ENCODE measurements at regions not wholly inside any gene's neighbourhood (a gene's known extent, or its start where the extent isn't known, plus 50 kb on each side); places are given as distances from the start of the nearest gene placed in this dataset.
"Not testable (repeated sequence)": the region's sequence is repeated elsewhere in the genome, so short reads cannot be mapped to it uniquely, and the experiment has no call there.

DNA sequence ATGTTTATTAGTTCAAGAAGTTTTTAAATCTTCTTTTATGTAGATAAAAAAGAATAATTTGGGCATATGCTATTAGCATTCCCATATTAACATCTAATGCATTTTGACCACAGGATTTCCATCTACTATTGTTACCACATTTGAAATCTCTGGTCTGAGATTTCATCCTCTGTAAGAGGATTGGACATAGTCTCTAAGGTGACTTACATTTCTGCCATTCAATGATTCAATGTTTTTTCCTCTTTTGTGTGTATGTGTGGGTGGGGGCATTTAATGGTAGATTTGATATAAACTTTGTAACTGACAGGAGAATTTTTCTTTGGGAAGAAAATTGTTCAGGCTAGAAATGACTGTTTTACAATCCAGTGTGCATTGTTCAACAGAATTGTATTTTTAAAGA is 307.3 kb upstream of the RBMS3 start:
- DNase-seq = no peak

DNA sequence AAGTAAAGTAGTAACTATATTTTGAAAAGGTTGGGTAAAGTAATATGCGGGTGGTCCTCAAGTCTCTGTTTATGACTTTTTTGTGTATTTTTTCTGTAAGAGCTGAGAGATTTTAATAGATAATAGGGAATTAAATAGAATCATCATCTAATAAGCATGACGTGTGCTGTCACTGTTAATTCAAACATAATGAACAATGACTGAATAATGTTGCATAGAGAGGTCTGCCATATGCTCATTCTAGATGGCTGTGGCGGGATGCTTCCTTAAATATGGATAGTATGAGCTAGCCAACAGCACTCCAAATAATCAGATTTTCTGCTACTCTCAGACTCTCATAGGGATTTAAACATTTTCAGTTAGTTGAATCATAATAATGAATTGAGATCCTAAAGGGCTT is 302.8 kb upstream of the RBMS3 start:
- no peak for DNase-seq

DNA sequence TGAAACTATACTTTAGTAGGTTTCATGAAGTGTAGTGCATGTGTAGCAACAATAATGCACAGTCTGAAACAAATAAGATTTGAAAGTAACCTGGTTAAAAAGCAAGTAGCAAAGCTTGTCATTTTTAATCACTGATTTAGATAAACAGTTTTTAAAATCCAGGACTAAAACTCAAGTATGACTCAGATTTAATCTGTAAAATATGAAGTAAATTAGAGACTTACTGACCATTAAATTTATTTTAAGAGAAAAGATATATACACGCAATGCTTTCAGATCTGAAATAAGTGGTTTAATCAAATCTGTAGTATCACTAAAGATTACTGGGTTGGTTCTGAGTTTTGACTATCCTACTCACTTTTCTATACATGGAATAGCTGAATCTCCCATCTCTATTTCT is 300.7 kb upstream of the RBMS3 start:
- no peak for DNase-seq

DNA sequence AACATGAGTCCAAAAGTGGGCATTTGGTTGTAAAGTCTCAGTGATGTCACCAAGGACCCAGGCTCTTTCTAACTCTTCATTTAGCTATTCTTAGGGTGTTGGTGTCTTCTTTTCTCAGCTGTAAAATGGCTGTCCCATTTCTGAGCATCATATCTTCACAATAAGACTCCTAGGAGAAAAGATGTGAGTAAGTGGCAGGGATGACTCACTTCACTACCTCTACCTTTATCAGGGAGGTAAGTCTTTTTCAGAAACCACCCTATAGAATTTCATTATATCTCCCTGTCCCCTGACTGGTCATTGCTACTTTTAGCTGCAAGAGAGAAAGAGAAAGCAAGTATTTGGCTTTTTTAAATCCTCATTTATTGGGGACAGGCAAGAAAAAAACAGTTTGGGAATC is 300.2 kb upstream of the RBMS3 start:
- DNase-seq = no peak

DNA sequence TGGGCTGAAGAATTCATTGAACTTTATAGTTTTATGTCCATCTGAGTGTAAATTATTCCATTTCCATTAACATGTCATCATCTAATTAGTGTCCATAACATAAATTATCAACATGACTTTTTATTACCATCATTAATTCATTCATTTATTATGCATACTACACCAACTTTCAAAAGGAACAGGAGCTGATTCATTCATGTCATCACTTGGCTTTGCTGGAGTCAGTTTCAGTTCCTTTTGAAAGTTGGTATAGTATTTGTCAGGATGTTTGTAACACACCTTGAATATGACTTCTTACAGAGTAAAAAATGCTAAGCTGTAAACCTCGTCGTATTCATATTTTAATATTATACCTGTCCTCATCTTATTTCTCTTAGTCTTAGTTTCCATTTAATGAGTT is 298.0 kb upstream of the RBMS3 start:
- DNase-seq = no peak

DNA sequence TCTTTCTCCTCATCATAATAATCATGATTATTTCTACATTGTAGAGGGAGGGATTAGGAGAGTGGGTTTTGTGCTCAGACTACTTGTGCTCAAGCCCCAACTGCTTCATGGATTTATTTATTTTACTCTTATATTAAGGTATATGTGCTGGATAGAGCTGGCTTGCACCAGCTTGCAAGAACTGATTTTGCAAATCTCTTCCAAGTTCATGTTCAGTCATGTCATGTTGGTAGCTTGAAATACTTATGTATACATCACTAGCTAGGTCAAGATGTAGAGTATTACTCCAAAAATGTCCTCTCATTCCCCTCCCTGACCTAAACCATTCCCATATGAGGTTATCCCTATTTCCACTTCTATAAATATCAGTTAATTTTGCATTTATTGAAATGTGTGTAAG is 293.9 kb upstream of the RBMS3 start:
- DNase-seq = no peak

DNA sequence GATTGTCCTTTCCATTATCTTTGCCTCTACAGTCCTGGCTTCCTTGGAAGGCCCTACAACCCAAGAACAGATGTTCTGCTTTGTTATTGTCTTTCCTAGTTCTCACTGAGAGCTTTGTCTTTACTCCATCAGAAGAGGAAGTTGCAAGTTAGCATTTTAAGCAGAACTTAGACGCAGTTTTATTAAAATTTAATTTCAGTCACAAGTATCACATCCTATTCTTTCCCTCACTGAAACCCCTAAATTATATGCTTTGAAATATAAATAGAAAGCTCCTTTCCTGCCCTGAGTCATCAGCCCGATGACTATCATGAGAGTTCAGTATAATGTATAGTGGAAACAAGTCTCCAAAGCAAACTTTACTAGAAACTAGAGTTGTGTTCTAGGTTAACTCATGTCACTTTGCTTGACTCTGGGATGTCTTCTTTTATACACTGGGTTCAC is 291.2 kb upstream of the RBMS3 start:
- no peak for DNase-seq

DNA sequence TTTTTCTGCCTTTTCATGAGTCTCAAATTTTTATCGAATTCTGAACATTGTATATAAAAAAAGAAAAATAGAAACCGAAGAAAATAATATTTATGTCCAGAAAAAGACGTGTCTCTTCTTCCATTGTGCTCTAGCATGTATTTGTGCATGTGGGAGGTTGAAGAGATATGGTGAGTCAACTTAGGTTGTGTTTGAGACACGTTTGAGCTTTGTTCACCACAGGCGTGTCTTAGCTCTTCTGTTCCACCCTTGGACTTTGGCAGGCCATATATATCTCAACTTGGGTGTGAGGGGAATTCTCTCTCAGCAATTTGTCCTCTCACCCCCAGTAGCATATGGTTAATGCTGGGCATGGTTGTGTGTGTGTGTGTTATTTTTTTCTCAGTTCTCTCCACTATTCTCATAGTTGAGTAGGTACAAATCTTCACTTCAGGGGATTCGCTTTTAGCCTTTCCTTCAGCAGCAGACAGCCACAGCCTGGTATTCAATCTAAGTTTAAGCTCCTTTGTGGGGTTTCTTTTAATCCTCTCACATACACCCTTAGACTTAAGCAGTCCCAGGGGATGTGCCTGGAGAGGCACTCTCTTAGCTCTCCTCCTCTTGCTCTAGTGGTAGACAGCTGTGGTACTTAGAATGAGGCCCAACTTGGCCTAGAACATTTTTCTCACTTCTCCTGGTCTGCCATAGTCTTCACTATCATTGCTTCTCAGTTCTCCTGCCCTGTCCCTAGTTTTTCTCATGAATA is 286.5 kb upstream of the RBMS3 start:
- DNase-seq = no peak

DNA sequence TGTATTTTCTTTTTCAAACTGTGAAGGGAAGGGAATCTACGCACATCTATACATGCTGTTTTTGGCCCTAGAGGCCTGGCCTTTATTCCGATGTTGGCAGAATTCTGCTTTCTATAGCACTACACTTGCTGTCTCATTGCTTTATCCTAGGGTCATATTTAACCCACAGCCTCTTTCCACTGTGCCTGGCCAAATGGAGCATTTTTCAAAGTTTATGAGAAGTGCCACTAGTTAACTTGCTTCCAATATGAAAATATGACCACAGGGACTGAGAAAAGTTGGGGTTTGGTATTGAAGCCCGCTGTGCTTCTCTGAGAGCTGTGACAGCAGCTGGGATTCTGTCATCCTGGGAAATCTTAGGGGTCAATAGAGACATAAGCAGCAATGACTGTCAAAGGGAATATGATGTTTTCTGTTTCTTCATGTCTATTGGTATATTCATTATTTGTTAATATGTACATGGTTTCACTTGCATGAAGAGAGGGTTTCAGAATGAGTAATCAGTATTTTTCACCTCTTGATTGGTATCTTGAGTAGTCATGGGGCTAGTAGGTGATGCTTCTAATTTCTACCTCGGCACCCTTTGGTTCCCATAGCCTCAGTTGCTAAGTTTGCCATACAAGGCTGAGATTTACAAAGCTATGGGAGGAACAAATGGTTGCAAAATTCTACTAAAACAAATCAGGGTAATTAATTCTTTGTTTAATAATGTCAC is 275.8 kb upstream of the RBMS3 start:
- no peak for DNase-seq

DNA sequence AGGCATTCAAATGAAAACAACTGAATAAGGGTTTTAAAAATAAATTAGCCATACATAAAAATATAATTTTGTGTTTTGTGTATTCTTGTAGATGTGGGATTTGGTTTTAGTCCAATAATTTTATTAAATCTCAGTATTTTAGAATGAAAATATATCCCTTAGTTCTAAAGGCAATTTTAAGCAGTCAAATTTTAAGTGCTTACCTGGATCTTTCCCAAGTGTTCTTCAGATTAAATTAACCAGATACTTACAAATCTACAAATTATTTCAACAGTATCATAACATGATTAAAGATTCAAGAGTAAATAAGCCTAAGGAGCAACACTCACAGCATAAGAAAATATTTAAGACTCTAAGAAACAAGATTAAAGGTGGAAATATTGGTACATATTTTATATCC is 275.0 kb upstream of the RBMS3 start:
- DNase-seq = no peak

DNA sequence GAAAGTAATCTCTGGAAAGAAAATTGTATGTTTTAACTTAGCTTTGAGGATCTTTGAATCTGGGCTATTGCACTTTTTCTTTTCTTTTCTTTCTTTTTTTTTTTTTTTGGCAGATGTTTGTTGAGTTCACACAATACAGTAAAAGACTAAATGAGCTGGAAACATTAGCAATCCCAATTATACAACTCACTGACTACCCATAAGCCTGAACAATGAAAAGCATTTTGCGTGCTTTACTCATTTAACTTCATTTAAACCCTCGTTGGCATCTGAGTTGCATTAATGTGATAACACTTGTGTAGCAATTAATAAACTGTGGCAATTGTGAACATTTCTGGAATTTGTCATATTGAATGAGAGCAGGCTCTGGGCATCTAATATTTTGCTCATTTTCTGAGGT is 269.4 kb upstream of the RBMS3 start:
- no peak for DNase-seq

DNA sequence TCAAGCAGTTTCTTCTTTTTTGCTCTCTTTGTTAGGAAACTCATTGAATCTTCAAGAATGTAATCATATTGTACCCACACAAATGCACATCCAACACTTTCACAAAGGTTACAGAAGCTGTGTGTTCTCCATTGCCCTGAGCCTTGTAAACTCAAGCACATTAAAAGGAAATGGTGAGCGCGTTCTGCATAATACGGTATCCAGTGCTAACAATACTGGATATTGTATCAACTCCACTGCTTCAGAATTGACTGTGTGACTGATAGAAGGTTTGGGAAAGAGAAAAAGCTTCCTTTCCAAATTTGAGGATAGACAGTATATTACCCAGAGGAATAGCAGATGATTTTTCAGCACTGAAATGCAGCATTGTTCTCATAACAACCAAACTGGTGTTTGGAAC is 268.9 kb upstream of the RBMS3 start:
- DNase-seq = no peak

DNA sequence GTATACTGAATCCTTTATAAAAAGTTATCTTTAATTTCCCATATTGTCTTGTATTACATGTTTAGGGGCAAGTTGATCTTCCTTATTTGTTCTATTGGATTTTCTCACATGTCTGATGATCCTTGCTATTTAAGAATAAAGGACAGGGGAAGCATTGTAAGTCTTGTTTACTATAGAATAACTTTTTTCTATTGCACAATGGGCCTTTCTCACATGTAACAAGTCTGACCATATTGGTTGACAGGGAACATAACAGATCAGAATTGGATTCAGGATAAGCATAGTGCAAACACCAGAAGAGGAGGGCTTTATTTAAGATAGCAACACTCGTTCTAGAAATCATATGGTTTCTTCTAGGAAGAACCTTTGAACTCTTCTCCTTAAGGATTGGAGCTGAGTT is 257.9 kb upstream of the RBMS3 start:
- DNase-seq = no peak

DNA sequence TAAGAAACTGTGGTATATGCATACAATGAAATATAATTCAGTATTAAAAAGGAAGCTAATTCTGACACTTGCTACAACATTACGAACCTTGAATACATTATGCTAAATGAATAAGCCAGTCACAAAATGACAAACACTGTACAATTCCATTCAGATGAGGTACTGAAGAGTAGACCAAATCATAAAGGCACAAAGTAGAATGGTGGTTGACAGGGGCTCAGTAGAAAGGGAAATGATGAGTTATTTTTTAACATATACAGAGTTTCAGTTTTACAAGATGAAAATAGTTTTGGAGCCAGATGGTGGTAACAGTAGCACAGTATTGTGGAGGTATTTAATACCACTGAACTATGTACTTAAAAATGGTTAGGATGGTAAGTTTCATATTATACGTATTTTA is 254.6 kb upstream of the RBMS3 start:
- DNase-seq = no peak

DNA sequence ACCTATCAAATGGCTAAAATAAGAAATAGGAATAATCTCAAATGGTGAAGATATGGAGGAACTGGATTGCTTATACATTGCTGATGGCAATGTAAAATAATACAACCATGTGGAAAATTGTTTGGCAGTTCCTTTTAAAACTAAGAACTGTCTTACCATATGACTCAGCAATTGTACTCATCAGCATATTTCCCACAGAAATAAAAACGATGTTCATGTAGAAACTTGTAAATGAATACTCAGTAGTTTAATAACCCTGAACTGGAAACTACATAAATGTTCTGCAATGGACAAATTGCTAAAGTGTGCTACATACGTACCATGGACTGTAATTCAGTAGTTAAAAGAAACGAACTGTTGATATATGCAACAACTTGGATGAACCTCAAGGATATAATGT is 253.9 kb upstream of the RBMS3 start:
- no peak for DNase-seq

DNA sequence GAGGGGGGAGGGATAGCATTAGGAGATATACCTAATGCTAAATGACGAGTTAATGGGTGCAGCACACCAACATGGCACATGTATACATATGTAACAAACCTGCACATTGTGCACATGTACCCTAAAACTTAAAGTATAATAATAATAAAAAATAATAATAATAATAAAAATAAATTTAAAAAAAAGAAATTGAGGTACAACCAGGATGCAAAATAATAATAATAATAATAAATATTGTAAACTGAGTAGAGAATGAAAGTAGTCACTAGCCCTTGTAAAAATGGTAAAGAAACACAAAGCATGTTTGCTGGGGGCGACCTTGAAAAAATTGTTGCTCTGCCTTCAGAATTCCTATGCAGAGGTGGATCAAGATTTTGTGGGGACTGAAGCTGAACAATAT is 249.7 kb upstream of the RBMS3 start:
- DNase-seq = not testable (repeated sequence)

DNA sequence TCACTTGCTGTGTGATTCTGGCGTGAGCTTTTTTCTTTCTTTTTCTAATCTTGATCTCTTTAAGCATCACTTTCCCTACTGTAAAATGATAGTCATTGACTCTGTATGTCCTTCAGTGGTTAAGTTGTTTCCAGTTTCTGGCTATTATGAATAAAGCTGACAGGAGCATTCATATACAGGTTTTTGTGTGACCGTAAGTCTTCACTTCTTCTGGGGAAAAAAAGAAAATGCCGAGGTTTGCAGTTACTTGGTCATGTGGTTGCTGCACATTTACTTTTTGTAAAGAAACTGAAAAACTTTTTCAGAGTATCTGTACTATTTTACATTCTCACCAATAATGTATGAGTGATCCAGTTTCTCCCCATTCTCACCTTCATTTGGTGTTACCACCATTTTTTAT is 247.4 kb upstream of the RBMS3 start:
- no peak for DNase-seq

DNA sequence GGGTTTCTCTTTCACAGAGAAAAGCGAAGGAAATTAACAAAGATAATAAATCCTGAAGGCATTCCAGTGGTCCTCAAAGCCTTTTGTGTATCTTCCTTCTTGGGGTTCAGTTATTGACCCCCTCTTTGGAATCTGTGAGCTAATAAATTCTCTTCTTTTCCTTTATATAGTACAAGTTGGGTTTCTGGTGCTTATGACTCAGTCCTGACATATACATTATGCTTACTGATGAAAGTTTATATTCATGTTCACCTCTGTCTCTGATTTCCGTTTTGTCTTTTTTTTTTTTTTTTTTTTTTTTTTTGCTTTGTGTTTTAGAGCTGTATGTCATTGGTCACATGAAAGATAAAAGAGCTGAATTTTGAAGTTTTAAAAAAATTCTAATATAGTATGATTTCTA is 230.7 kb upstream of the RBMS3 start:
- no peak for DNase-seq

DNA sequence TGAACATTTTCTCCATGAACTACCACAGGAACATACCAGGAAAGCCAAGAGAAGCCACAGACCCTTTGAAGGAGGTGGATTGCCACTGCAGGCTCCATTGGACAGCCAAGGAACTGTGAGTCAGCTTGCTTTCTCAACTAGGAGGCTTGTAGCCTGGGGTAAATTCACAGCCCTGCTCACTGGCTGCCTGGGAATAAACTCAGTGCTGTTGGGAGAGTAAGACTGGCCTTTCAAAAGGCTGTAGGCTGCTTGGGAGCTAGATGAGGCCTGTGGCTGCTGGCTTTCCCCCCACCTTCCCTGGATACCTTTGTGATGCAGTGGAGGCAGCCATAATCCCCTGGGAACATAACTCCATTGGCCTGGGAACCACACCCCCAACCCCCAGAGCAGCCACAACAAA is 223.5 kb upstream of the RBMS3 start:
- DNase-seq = no peak

DNA sequence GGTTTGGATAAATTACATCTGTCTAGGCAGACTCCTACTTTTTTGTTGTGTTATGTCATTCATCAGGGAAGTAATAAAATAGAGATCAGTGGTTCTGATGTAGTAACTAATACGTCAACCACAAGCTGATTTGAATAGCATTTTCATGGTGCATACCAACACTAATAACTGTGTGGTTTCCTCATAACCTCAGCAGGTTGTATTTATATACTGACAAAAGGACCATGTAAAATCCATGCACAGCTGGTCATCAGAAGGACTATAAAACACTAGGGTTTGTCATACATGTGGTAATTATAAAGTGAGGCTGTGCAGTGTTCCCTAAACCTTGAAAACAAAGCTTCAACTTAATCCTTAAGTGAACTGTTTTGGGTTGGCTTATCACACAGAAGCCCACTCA is 216.8 kb upstream of the RBMS3 start:
- no peak for DNase-seq

DNA sequence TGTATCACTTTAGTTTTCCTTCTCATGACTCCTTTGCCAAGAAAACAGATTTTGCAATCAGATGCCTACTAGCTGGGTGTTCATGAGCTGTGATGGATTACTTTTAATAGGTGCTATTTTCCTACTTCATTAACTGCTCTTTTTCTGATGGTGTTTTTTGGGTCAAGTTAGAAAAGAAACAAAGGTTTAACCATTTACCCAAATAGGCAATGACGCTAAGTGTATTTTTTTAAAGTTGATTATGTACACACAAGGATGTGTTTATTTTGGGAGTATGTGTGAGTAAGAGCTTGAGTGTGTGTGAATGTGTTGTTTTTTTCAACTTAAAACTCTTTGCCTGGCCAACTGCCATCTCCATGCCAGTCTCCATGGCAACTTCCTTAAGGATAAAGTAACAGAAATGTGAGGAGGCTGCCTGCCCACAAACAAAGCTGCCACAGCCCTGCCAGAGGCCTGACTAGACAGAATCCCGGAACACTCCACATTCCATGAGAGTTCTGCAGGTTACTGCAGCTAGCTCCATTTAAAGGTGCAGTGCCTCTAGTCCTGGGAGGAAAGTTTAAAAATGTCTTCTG is 215.6 kb upstream of the RBMS3 start:
- no peak for DNase-seq

DNA sequence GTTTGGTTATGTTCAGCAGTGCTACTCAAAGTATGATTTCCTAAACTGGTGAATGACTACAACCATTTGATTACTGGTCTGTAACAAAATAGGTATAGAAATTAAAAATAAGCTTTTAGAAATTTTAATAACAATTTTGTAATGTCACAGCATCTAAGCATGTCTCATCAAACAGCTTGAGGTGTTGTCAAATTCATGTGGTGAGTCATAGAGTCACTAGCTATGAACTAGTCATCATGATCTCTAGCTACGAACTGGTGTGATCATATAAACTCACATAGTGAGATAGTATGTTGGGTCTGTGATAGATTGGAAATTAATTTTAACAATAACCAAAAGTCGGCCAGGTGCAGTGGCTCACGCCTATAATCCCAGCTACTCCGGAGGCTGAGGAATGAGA is 213.9 kb upstream of the RBMS3 start:
- no peak for DNase-seq

DNA sequence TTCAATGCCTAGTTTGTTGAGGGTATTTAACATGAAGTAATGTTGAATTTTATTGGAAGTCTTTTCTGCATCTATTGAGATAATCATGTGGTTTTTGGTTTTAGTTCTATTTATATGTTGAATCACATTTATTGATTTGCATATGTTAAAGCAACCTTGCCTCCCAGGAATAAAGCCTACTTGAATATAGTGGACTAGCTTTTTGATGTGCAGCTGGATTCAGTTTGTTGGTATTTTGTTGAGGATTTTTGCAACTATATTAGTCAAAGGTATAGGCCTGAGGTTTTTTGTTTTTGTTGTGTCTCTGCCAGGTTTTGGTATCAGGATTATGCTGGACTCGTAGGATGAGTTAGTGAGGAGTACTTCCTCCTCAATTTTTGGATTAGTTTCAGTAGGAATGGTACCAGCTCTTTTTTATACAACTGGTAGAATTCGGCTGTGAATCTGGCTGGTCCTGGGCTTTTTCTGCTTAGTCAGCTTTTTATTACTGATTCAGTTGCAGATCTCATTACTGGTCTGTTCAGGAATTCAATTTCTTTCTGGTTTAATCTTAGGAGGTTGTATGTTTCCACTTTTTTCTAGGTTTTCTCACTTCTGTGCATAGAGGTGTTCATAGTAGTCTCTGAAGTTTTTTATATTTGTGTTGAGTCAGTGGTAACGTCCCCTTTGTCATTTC is 209.8 kb upstream of the RBMS3 start:
- no peak for DNase-seq

DNA sequence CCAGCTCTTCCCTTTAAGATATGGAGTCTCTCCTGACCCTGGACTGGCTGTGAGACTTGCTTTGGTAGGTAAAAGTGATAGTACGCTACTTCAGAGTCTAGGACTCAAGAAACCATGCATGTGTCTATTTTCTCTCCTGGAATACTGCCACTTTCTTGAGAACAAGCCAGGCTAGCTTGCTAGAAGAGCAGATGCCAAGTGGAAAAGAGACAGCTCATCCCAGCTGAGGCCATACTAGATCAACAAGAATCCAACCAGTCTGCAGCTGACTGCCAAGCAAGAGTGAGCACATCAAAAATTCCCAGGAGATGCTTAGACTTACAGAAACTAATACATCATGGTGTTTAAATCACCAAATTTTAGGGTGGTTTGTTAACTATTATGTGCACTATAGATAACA is 208.3 kb upstream of the RBMS3 start:
- DNase-seq = no peak

Measured in NCI-H1436 treated with DMSO at 0.1 percent for 48 hours (cell line).